CD4-positive, alpha-beta T cell (primary cell): ENCODE measurements at regions not wholly inside any gene's neighbourhood (a gene's known extent, or its start where the extent isn't known, plus 50 kb on each side); places are given as distances from the start of the nearest gene placed in this dataset.

Experiments
- ATAC-seq: fragments of 200-7000 bp; cut with Tn5 transposase; one replicate; pipeline ENCODE4 v1.10.0; 2022; ENCODE audit warnings: mild to moderate bottlenecking; ENCODE audit not compliant: poor library complexity
- CTCF ChIA-PET: fragments of 350-600 bp; sonication (Branson Sonifier 250); formaldehyde crosslinking; loops from one replicate; lab custom pipeline; 2021; ENCODE audit warnings: antibody characterized with exemption, inconsistent platforms; lab: Charles Lee
- POLR2A ChIA-PET: fragments of 350-600 bp; sonication (Branson Sonifier 250); formaldehyde crosslinking; loops from one replicate; lab custom pipeline; 2021; ENCODE audit warnings: antibody characterized with exemption, inconsistent platforms; lab: Charles Lee
- DNase-seq, 14 experiments: peaks; one replicate each; pipeline ENCODE4 v3.0.0-alpha.2; 2013 to 2020; ENCODE audit warnings: mixed read lengths in 2 of 14
- H3K27ac ChIP-seq, 2 donors: one replicate each; pipeline versions ENCODE4 v1.5.1 to v1.7.0; 2013; ENCODE audit warnings: low read length in 2 of 2, low read depth in 1 of 2, mild to moderate bottlenecking in 1 of 2
- H3K27me3 ChIP-seq, 2 experiments: 1 replicate in 1 of 2; 2 replicates in 1 of 2; pipeline versions ENCODE4 v1.6.1 to v1.7.0; 2013; ENCODE audit warnings: low read length in 2 of 2, control low read depth in 1 of 2, mild to moderate bottlenecking in 1 of 2, moderate library complexity in 1 of 2; ENCODE audit not compliant: insufficient read depth in 2 of 2, control insufficient read depth in 1 of 2
- H3K36me3 ChIP-seq: one replicate; pipeline ENCODE4 v1.6.1; 2013; ENCODE audit warnings: low read length, control low read depth; ENCODE audit not compliant: insufficient read depth
- H3K4me1 ChIP-seq: one replicate; pipeline ENCODE4 v1.6.1; 2013; ENCODE audit warnings: low read length, control low read depth; ENCODE audit not compliant: insufficient read depth
- H3K4me3 ChIP-seq: one replicate; pipeline ENCODE4 v1.5.1; 2013; ENCODE audit warnings: mild to moderate bottlenecking, low read length, moderate library complexity
- H3K9me3 ChIP-seq, 2 experiments: 1 replicate in 1 of 2; 2 replicates in 1 of 2; pipeline versions ENCODE4 v1.6.1 to v1.7.0; 2013; ENCODE audit warnings: low read length in 2 of 2, mild to moderate bottlenecking in 2 of 2, control low read depth in 1 of 2, moderate library complexity in 1 of 2; ENCODE audit not compliant: control insufficient read depth in 1 of 2, insufficient read depth in 1 of 2
- H3K27ac Mint-ChIP-seq: one replicate; pipeline ENCODE4 v1.8.0; 2020; ENCODE audit warnings: mixed read lengths
- H3K27me3 Mint-ChIP-seq: one replicate; pipeline ENCODE4 v1.8.0; 2021; ENCODE audit warnings: mixed read lengths
- H3K36me3 Mint-ChIP-seq: one replicate; pipeline ENCODE4 v1.8.0; 2021; ENCODE audit warnings: low read depth, mixed read lengths
- H3K4me1 Mint-ChIP-seq: one replicate; pipeline ENCODE4 v1.8.0; 2021; ENCODE audit warnings: low read depth, mixed read lengths
- H3K4me3 Mint-ChIP-seq: one replicate; pipeline ENCODE4 v1.8.0; 2020; ENCODE audit warnings: mild to moderate bottlenecking, mixed read lengths
- H3K9me3 Mint-ChIP-seq: one replicate; pipeline ENCODE4 v1.8.0; 2020; ENCODE audit warnings: mixed read lengths
- intact Hi-C, 2 experiments: fragments of 100-400 bp; cut with DNase I in 1 of 2; cut with micrococcal nuclease in 1 of 2; formaldehyde crosslinking; loops; one replicate each; pipeline versions ENCODE4 v1.15.1 to v1.9.0; 2023 to 2025; cut with DNase I, micrococcal nuclease
- TF ChIP-seq, protein P1 (sequence below): fragments of 200-600 bp; IDR thresholded peaks from one replicate; pipeline ENCODE4 v1.8.0; 2022; ENCODE audit warnings: antibody characterized with exemption, mild to moderate bottlenecking

DNA sequence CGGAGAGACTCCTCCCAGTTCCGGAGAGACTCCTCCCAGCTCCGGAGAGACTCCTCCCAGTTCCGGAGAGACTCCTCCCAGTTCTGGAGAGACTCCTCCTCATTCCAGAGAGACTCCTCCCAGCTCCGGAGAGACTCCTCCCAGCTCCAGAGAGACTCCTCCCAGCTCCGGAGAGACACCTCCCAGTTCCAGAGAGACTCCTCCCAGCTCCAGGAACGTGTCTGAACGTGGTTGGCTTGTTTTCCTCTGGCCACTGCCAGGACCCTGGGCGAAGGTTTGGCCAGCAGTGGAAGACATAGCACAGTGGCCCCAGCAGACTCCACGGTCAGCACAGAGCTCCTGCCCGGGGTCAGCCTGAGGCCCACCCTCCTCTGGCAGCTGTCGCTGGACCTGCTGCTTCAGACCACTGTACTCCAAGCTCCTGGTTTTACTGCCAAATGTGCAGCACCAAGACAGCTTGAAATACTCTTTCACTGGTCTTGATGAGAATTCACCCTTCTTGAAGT is 122.3 kb upstream of the AFDN start:
- TF ChIP-seq, protein P1, sequence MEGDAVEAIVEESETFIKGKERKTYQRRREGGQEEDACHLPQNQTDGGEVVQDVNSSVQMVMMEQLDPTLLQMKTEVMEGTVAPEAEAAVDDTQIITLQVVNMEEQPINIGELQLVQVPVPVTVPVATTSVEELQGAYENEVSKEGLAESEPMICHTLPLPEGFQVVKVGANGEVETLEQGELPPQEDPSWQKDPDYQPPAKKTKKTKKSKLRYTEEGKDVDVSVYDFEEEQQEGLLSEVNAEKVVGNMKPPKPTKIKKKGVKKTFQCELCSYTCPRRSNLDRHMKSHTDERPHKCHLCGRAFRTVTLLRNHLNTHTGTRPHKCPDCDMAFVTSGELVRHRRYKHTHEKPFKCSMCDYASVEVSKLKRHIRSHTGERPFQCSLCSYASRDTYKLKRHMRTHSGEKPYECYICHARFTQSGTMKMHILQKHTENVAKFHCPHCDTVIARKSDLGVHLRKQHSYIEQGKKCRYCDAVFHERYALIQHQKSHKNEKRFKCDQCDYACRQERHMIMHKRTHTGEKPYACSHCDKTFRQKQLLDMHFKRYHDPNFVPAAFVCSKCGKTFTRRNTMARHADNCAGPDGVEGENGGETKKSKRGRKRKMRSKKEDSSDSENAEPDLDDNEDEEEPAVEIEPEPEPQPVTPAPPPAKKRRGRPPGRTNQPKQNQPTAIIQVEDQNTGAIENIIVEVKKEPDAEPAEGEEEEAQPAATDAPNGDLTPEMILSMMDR: no peak
- H3K4me3 Mint-ChIP-seq: no peak overlapping the region
- Histone ChIP-seq H3K9me3 (peaks cover 0 to 36% of the 10 kb centered on the region in 2 experiments), H3K27me3 (peaks cover 23 to 36% of the 10 kb centered on the region in 2 experiments), H3K4me1 (peaks cover 39% of the 10 kb centered on the region), H3K4me3 (no peak overlapping the region), H3K27ac (no peak overlapping the region), H3K36me3 (no peaks in the 10 kb centered on the region)
- H3K27ac Mint-ChIP-seq: no peak overlapping the region
- ATAC-seq (no peak), DNase-seq (no peak)
- ChIA-PET CTCF (no interaction called here), POLR2A (no interaction called here)
- intact Hi-C loops: no loop called here
- H3K27me3 Mint-ChIP-seq: peaks cover 78% of the 10 kb centered on the region
- H3K36me3 Mint-ChIP-seq: no peaks in the 10 kb centered on the region
- H3K9me3 Mint-ChIP-seq: no peaks in the 10 kb centered on the region
- H3K4me1 Mint-ChIP-seq: peaks cover 55% of the 10 kb centered on the region

DNA sequence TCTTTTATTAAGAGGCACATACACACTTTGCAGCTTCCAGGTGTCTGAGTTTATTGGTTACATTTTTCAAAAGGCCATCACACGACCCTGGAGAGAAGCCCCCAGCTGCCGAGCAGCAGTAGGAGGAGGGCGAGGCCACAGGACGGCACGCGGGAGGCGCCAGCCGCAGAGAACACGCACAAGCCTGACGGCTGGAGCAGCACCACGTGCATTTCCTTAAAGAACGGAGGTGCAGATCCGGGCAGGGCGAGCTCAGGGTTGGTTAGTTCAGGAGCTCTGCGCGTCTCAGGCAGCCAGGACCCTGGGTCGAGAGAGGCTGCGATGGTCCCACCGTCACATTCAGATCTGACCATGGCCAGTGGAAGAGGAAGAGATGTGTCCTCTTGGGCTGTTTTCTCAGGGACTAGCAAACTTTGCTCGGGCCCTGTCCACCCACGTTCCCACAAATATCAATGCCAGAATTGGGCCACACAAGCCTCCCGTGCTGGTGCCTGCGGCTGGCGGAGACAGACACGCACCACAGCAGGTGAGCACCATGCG is 121.4 kb upstream of the AFDN start:
- CTCF ChIA-PET: no interaction called here

DNA sequence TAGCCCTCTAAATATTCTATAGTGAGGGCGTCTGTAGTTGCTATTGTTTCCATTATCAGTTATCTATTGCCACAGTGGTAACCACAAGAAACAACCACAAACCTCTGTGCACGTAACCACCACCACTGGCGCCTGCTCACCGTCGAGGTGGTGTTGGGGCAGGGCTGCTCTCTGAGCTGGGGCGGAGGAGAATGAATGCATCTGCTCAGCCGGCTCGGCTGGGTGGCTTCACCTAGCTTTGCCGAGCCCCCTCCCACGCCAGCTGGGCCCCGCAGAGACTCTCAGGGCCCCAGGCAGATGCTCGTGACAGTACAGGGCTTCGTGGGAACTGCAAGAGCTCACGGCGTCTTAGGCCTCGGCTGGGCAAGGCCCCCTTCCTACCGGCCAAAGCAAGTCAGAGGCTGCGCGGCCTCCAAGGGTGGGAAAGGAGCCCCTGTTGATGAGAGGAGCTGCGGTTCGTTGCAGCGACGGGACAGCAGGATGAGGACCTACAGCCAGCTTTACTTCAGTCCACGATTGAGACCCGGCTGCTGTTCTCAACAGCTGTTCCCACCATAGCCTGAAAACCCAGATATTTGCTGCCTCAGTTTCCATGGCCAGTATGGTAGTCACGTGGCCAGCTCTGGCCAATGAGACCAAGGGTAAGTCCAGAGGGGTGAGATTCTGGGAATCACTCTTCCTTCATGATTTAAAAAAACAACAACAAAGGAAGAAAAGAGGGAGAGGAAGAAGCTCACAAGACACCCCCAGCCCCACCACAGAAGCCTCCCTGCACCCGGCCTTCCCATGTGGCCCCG is 120.2 kb upstream of the AFDN start:
- Histone ChIP-seq H3K4me1 (peaks cover 31% of the 10 kb centered on the region), H3K4me3 (no peak overlapping the region), H3K27ac (no peak overlapping the region), H3K27me3 (peaks cover 34 to 42% of the 10 kb centered on the region in 2 experiments), H3K9me3 (peaks cover 0 to 43% of the 10 kb centered on the region in 2 experiments), H3K36me3 (no peaks in the 10 kb centered on the region)
- Mint-ChIP-seq H3K36me3 (no peaks in the 10 kb centered on the region), H3K27ac (peak overlapping the region; percentile 4), H3K4me3 (peak overlapping the region; percentile 65), H3K27me3 (peaks cover 81% of the 10 kb centered on the region), H3K9me3 (no peaks in the 10 kb centered on the region), H3K4me1 (peaks cover 41% of the 10 kb centered on the region)
- TF ChIP-seq, protein P1: no peak
- POLR2A ChIA-PET: no interaction called here
- peak; percentile 35 to 82 (median 52) for DNase-seq
- ATAC-seq: peak; percentile 93
- CTCF ChIA-PET: no interaction called here
- intact Hi-C loops: loop anchor here in 1 of 2 experiments (5.0 kb wide), 1 partner anchor 121 kb away; the partner anchor contains the start of gene AFDN

More for the DNA sequence above, 121.4 kb upstream of the AFDN start:
- intact Hi-C loops: loop anchor here in 1 of 2 experiments (5.0 kb wide), 1 partner anchor 122 kb away; the partner anchor contains the start of gene AFDN
- Histone ChIP-seq H3K4me3 (no peak overlapping the region), H3K27ac (no peak overlapping the region), H3K27me3 (peaks cover 28 to 36% of the 10 kb centered on the region in 2 experiments), H3K36me3 (no peaks in the 10 kb centered on the region), H3K4me1 (peaks cover 33% of the 10 kb centered on the region), H3K9me3 (peaks cover 0 to 43% of the 10 kb centered on the region in 2 experiments)
- peaks cover 46% of the 10 kb centered on the region for H3K4me1 Mint-ChIP-seq
- no peak for DNase-seq
- no peak overlapping the region for H3K27ac Mint-ChIP-seq
- ATAC-seq: no peak
- TF ChIP-seq, protein P1: no peak
- peaks cover 78% of the 10 kb centered on the region for H3K27me3 Mint-ChIP-seq
- no peaks in the 10 kb centered on the region for H3K36me3 Mint-ChIP-seq
- H3K9me3 Mint-ChIP-seq: no peaks in the 10 kb centered on the region
- H3K4me3 Mint-ChIP-seq: no peak overlapping the region
- POLR2A ChIA-PET: no interaction called here
